HEK293T (cell line): ENCODE measurements at regions not wholly inside any gene's neighbourhood (a gene's known extent, or its start where the extent isn't known, plus 50 kb on each side); places are given as distances from the start of the nearest gene placed in this dataset.

Source experiments
- CTCF ChIA-PET: fragments of 350-600 bp; formaldehyde crosslinking; extraction: SDS; loops from one replicate; lab custom pipeline; 2021; ENCODE audit warnings: antibody characterized with exemption, inconsistent platforms; lab: Yijun Ruan, JAX
- POLR2A ChIA-PET: fragments of 350-600 bp; formaldehyde crosslinking; extraction: SDS; loops from one replicate; lab custom pipeline; 2020; ENCODE audit warnings: antibody characterized with exemption, inconsistent platforms; lab: Yijun Ruan, JAX
- DNase-seq: peaks from one replicate; pipeline ENCODE4 v3.0.0; 2012; ENCODE audit warnings: mixed read lengths; ENCODE audit errors: extremely low spot score
- ARNT ChIP-seq: fragments of 450-650 bp; IDR thresholded peaks from 2 replicates; pipeline ENCODE4 v1.6.1; 2017; ENCODE audit warnings: mild to moderate bottlenecking
- BHLHE40 ChIP-seq: fragments of 450-650 bp; IDR thresholded peaks from 2 replicates; pipeline ENCODE4 v1.6.1; 2016; ENCODE audit warnings: mild to moderate bottlenecking, moderate library complexity, borderline replicate concordance
- CTBP1 ChIP-seq: fragments of 450-650 bp; IDR thresholded peaks from 2 replicates; pipeline ENCODE4 v1.6.1; 2016; ENCODE audit warnings: borderline replicate concordance
- ELF4 ChIP-seq: fragments of 450-650 bp; IDR thresholded peaks from 2 replicates; pipeline ENCODE4 v1.6.1; 2017; ENCODE audit warnings: antibody characterized with exemption
- FOXA1 ChIP-seq: fragments of 450-650 bp; IDR thresholded peaks from 2 replicates; pipeline ENCODE4 v1.6.1; 2016; ENCODE audit warnings: mild to moderate bottlenecking
- FOXK2 ChIP-seq: fragments of 450-650 bp; IDR thresholded peaks from 2 replicates; pipeline ENCODE4 v1.6.1; 2016; ENCODE audit warnings: mild to moderate bottlenecking
- FOXM1 ChIP-seq: fragments of 450-650 bp; IDR thresholded peaks from 2 replicates; pipeline ENCODE4 v1.6.1; 2017; ENCODE audit warnings: mild to moderate bottlenecking, borderline replicate concordance
- HDGF ChIP-seq: fragments of 450-650 bp; IDR thresholded peaks from 2 replicates; pipeline ENCODE4 v1.6.1; 2017; ENCODE audit warnings: antibody characterized with exemption, borderline replicate concordance
- L3MBTL2 ChIP-seq: fragments of 450-650 bp; conservative IDR thresholded peaks from 2 replicates; pipeline ENCODE4 v1.6.1; 2016; ENCODE audit warnings: mild to moderate bottlenecking
- LEF1 ChIP-seq: fragments of 450-650 bp; IDR thresholded peaks from 2 replicates; pipeline ENCODE4 v1.6.1; 2017; ENCODE audit warnings: mild to moderate bottlenecking, borderline replicate concordance
- NFRKB ChIP-seq: fragments of 450-650 bp; IDR thresholded peaks from 2 replicates; pipeline ENCODE4 v1.6.1; 2016; ENCODE audit warnings: mild to moderate bottlenecking, moderate library complexity
- PKNOX1 ChIP-seq: fragments of 450-650 bp; IDR thresholded peaks from 2 replicates; pipeline ENCODE4 v1.6.1; 2016
- SUZ12 ChIP-seq: fragments of 450-650 bp; IDR thresholded peaks from 2 replicates; pipeline ENCODE4 v1.6.1; 2016; ENCODE audit warnings: mild to moderate bottlenecking
- TARDBP ChIP-seq: fragments of 450-650 bp; IDR thresholded peaks from 2 replicates; pipeline ENCODE4 v1.6.1; 2016
- ZNF384 ChIP-seq: fragments of 450-650 bp; IDR thresholded peaks from 2 replicates; pipeline ENCODE4 v1.6.1; 2016

GRCh38 chrX:132539611-132540010 lies 50.8 kb upstream of the MBNL3 start:
- CTCF ChIA-PET: no interaction called here
- no peak for DNase-seq
- POLR2A ChIA-PET: no interaction called here
- TF ChIP-seq ARNT: no peak
- TF ChIP-seq PKNOX1: no peak
- no peak for TF ChIP-seq ELF4
- no peak for TF ChIP-seq FOXK2
- TF ChIP-seq L3MBTL2: no peak
- TF ChIP-seq ZNF384: no peak
- TF ChIP-seq NFRKB: no peak
- TF ChIP-seq LEF1: no peak
- no peak for TF ChIP-seq FOXA1
- TF ChIP-seq CTBP1: no peak
- TF ChIP-seq TARDBP: no peak
- TF ChIP-seq SUZ12: no peak
- TF ChIP-seq HDGF: no peak
- no peak for TF ChIP-seq FOXM1
- no peak for TF ChIP-seq BHLHE40
